NB4 (cell line): ENCODE measurements at regions not wholly inside any gene's neighbourhood (a gene's known extent, or its start where the extent isn't known, plus 50 kb on each side); places are given as distances from the start of the nearest gene placed in this dataset.

Experiments
- CTCF ChIP-seq: IDR thresholded peaks from one replicate; pipeline ENCODE4 v1.5.1; 2012; ENCODE audit warnings: low read depth, low read length
- MAX ChIP-seq: IDR thresholded peaks from 2 replicates; pipeline ENCODE4 v1.6.1; 2011; ENCODE audit warnings: low read depth, low read length
- MYC ChIP-seq: IDR thresholded peaks from 2 replicates; pipeline ENCODE4 v1.6.1; 2011; ENCODE audit warnings: low read depth, low read length
- POLR2A ChIP-seq: IDR thresholded peaks from 2 replicates; pipeline ENCODE4 v1.6.1; 2011; ENCODE audit warnings: mild to moderate bottlenecking; ENCODE audit not compliant: insufficient read length; ENCODE audit errors: extremely low read depth

GRCh38 chr12:58321414-58321813 lies 380.0 kb downstream of the ATP23 start:
- TF ChIP-seq POLR2A (no peak), CTCF (no peak), MYC (no peak), MAX (no peak)
